GM19351 (cell line): ENCODE measurements at regions not wholly inside any gene's neighbourhood (a gene's known extent, or its start where the extent isn't known, plus 50 kb on each side); places are given as distances from the start of the nearest gene placed in this dataset.

Source experiments
- ATAC-seq: cut with Tn5 transposase; IDR thresholded peaks from one replicate; pipeline ENCODE4 v1.9.1; 2021; ENCODE audit warnings: mild to moderate bottlenecking, moderate library complexity; ENCODE audit not compliant: unreplicated experiment

GRCh38 chr3:72496051-72496670 is 352.1 kb downstream of the SHQ1 start:
- ATAC-seq = no peak

- no peak for ATAC-seq
Observed at GRCh38 chr3:72494626-72495025, 353.6 kb downstream of the SHQ1 start.

DNA sequence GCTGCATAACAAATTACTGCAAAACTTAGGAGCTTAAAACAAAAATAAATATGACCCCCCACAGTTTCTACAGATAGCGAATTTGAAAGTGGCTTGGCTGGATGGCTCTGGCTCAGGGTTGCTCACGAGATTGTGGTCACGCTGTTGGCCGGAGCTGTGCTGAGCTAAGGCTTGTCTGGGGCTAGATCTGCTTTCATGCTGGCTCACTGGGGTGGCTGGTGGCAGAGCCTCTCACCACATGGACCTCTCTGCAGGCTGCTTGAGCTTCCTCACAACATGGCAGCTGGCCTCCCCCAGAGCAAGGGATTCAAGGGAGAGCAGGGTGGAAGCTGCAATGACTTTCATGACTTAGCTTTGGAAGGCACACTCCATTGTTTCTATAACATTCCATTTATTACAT is 354.1 kb downstream of the SHQ1 start:
- no peak for ATAC-seq

- no peak for ATAC-seq
Observed at GRCh38 chr3:72492240-72492639, 356.0 kb downstream of the SHQ1 start.

DNA sequence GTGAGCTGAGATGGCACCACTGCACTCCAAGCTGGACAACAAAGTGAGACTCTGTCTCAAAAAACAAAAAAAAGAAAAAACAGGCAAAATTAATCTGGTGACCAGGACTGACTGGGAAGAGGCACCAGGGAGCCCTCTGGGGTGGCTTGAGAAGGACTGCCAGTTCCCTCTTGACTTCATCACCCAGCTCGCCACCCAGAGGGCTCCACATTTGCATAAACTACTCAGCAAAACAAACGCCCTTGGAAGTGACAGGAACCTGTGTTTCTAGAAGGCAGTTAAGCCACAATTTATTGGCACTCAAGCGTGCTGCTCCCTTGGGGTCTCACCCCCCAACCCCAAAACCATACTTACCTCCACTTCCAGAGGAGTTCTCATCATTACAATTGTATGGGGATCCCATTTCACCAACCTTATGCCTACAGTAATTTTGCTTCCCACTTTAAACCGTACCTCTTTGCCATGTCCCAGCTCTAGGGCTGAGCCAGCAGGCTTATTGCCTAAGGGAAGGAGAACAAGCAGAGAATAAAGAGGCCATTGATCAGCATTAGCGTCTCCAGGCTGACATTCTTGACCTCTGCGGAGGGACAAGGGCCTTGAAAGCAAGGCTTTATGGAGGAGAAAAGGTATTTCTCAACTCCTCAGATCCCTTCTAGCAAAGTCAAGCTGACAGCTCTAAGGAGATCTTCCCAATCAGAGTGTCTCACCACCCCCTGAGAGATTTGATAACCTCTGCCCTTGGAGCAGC is 357.4 kb downstream of the SHQ1 start:
- ATAC-seq = peak; percentile 42

GRCh38 chr3:72489901-72490300 is 358.3 kb downstream of the SHQ1 start:
- no peak for ATAC-seq

DNA sequence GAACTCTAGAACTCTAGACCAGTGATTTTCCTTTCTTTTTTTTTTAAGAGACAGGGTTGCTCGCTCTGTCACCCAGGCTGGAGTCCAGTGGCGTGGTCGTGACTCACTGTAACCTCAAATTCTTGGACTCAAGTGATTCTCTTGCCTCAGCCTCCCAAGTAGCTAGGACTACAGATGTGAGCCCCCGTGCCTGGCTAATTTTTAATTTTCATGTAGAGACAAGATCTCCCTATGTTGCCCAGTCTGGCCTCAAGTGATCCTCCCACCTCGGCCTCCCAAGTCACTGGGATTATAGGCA is 359.6 kb downstream of the SHQ1 start:
- ATAC-seq = no peak

- no peak for ATAC-seq
Observed at GRCh38 chr3:72487946-72488737, 360.1 kb downstream of the SHQ1 start.

DNA sequence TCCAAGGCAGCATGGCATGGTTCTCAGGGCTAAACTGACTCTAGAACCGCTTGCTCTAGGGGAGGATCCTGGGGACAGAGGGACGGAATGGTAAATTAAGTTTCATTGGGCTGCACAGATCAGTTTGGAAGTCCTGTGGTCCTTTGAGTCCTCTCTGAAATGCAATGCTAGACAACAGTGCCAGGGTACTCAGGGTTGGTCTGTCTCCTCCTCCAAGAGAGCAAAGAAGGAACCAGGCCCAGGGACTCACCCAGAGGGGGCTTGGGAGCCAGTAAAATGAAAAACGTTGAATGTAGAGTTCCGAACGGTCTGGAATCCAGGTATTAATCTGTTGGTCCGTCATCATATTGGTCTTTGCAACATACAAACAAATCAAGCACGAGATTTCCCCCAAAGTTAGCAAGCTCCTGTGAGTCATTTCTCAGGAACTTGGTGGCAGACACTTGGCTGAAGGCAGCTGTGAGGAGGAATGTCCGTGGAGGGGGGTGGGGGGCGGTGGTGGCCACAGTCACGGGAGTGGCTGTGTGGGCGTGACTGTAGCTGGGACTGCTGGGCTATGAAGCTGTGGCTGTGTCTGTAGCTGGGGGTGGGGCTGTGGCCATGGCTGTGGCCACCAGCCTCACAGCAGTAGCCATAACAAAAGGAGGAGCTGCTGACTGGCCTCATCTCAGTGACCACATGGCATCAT is 361.0 kb downstream of the SHQ1 start:
- no peak for ATAC-seq

GRCh38 chr3:72485641-72486040 is 362.6 kb downstream of the SHQ1 start:
- ATAC-seq = no peak

DNA sequence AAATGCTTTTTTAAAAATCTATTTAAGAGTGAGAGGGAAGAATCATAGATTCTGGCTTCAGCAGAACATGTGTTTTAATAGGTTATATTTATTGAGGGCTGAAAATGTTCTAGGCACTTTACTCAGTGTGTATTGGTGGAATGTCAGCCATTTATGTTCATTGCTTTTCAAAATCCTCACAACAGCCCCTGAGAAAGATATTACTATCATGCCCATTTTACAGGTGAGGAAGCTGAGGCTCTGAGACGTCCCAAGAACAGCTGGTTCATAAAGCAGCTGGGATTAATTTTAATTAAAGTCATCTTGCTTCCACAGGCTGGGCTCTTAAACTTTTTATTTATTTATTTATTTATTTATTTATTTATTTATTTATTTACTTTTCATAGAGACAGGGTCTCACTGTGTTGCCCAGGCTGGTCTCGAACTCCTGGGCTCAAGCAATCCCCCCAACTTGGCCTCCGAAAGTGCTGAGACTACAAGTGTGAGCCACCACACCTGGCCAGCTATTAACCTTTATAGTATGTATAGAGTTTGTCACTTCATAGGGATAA is 364.6 kb downstream of the SHQ1 start:
- no peak for ATAC-seq

DNA sequence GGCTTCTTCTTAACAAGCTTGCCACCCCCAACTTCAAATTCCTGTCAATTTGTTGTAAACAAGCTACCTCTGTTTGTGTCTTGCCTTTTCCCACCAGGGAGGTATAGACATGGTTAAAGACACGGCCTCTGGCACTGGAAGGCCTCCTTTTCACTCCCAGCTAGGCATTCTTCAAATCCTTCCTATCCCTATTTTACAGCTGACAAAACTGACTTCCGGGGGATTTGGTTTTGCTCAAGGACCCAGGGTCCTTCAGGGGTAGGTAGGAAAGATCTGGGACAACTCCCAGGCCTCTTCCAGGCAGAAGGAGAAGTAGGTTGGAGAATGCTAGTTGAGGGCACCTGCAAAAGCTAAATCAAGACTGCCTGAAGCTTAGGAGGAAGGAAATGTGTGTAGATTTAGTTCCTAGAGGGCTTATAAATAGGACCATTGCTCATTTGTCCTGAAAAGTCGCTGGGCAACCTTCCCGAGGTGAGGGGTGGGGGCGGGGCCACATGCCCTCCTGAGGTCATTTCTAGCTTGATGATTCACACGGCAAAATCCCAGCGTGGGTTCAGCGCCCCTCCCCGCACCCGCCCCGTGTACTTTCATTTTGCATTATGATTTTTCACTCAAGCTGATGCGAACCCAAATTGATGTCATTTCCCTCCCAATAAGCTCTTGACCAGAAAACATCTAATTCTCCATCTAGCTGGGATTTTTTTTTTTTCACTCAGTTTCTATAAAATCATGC is 365.5 kb downstream of the SHQ1 start:
- peak; percentile 70 for ATAC-seq

GRCh38 chr3:72481542-72481941 is 366.7 kb downstream of the SHQ1 start:
- no peak for ATAC-seq

GRCh38 chr3:72480366-72480765 is 367.9 kb downstream of the SHQ1 start:
- ATAC-seq = no peak

- no peak for ATAC-seq
Observed at GRCh38 chr3:72479651-72480215, 368.5 kb downstream of the SHQ1 start.

- ATAC-seq = no peak
Observed at GRCh38 chr3:72476139-72476483, 372.1 kb downstream of the SHQ1 start.

- ATAC-seq = peak; percentile 57
Observed at GRCh38 chr3:72475258-72476138, 372.7 kb downstream of the SHQ1 start.

DNA sequence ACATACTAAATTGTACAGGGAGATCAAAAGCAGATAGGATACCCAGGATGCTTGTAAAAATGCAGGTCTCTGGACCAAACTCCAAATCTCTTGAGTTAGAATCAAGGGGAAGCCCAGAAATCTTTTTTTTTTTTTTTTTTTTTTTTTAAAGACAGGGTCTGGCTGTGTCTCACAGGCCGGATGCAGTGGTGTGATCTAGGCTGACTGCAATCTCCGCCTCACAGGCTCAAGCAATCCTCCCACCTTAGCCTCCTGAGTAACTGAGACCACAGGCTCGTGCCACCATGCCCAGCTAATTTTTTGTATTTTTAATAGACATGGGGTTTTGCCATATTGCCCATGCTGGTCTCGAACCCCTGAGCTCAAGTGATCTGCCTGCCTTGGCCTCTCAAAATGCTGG is 373.5 kb downstream of the SHQ1 start:
- no peak for ATAC-seq

DNA sequence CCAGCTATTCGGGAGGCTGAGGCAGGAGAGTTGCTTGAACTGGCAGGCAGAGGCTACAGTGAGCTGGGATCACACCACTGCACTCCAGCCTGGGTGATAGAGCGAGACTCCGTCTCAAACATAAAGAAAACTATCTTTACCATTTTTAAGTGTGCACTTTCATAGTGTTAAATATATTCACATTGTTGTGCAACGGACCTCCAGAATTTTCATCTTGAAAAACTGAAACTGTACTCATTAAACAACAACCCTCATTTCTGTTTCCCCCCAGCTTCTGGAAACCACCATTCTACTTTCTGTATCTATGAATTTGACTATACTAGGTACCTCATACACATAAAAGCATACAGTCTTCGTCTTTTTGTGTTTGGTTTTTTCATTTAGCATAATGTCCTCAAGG is 375.1 kb downstream of the SHQ1 start:
- ATAC-seq = peak; percentile 79
